ENCODE measurements at regions not wholly inside any gene's neighbourhood (a gene's known extent, or its start where the extent isn't known, plus 50 kb on each side); places are given as distances from the start of the nearest gene placed in this dataset.

- no peak for DNase-seq (ENCODE audit: low read depth)
Observed at GRCh38 chr17:72208832-72209231, 88.0 kb downstream of the SOX9 start.

DNA sequence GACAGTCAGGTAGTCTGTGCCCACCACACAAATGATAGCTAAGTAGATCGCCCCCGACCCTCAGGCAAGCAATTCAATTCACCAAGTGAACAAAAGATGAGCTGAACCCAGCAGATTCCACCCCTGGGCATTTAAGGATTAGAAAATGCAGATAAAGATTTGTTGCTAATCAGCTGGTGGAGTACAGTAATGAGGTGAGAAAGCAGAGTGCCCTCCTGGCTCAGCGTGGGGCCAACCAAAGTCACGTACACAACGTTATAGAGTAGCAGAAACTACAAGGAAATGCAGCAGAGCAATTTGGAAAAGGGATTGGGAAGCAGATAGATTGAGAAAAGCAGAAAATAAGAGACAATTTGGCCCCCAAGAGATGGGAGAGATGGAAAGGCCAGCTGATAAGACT lies 91.2 kb downstream of the SOX9 start:
- DNase-seq (ENCODE audit: low read depth) = no peak

DNA sequence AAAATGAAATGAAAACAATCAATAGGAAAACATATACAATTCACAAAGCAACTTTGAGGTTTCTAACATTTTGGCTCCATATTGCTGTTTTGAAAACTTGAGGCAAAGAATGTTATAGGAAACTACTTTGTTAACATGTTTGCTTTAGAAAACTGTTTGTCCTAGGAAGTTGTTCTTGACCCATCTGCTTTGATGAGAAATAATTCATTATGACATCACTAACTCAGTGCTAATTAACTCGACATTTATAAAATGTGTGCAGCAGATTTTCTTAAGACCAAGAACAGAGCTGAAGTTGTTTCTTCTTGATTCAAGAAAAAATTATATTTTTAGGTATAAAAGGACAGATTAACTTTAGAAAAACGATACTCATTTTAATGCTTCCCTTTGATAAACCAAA lies 94.7 kb downstream of the SOX9 start:
- DNase-seq (ENCODE audit: low read depth) = no peak

DNA sequence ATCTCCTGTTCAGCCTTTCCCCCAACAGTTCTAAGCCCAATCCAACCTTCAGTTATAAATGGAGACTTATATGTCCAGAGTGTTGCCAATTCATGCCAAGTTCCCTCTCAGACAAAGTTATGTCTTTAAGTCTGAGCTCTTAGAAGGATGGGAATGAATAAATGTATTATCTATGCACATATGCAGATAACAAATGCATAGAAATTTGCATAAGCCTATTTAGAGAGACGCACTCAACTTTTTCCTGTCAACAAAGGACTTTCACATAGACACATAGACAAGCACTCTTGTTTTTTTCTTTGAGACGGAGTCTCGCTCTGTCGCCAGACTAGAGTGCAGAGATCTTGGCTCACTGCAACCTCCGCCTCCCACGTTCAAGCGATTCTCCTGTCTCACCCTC lies 95.1 kb downstream of the SOX9 start:
- DNase-seq (ENCODE audit: low read depth) = no peak

DNA sequence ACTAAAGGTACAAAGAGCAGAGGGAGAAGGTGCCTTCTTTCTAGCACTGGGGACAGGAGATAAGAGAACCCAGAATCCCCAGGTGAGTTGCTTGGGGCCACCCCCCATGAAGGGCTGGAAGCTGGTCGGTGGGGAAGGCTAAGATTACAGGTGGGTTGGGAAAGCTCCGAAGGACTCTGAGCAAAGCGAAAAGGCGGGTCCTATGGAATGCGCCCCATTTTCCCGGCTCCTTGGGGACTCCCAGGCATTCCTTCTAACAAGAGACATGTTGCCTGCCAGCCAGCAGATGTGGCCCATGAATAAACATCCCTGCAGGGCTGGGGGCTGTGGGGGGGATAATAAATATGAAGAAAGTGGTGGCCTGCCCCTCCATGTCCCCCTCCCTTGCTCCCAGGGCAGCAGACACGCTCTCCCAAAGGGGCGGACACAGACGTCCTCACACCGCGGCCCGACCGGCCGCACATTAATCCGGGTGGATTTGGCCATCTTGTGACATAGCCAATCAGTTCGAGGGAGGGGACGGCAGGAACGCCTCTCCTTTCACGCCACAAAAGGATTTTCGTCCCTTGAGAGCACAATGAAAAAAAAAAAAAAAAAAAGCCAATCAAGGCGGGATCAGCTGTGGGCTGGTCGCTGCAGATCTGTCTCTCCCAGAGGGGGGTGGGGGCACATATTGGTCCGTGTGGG lies 98.5 kb downstream of the SOX9 start:
- no peak for DNase-seq (ENCODE audit: low read depth)

GRCh38 chr17:72219824-72220493 lies 99.1 kb downstream of the SOX9 start:
- DNase-seq (ENCODE audit: low read depth) = no peak

- peak; percentile 90 for DNase-seq (ENCODE audit: low read depth)
Observed at GRCh38 chr17:72222661-72223380, 102.0 kb downstream of the SOX9 start.

GRCh38 chr17:72223866-72224291 lies 103.1 kb downstream of the SOX9 start:
- DNase-seq (ENCODE audit: low read depth) = peak; percentile 83

DNA sequence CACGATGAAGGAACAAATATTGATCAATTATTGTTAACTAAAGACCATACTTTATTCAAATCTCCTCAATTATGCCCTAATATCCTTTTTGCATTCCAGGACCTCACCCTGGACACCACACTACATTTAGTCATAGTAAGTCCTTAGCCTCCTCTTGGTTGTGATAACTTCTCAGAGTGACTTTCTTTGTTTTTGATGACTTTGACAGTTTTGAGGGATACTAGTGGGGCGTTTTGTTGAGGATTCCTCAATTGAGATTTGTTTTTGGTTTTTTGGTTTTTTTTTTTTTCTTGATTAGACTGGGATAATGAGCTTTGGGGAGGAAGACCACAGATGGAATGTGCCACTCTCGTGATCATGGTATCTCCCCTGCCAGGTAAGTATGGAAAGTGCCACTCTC lies 105.5 kb downstream of the SOX9 start:
- no peak for DNase-seq (ENCODE audit: low read depth)

- no peak for DNase-seq (ENCODE audit: low read depth)
Observed at GRCh38 chr17:72233986-72234385, 113.2 kb downstream of the SOX9 start.

DNA sequence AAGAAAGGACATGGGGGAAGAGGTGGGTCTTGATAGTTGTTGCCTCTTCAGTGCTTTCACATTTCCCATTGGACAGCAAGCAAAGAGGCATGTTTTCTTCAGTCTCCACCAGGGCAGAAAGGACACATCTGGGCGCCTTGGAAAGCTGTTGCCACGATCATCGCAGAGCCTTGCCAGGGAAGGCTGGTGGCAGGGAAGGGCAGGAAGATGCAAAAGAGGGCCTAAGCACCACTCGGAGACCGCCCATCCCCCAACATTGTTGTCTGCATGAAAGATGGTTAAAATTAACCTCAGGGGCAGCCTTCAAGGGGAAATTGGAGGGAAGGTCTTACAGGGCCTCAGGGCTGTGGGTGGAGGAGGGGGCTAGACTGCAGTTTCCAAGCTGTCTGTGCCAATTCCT lies 114.2 kb downstream of the SOX9 start:
- DNase-seq (ENCODE audit: low read depth) = no peak

DNA sequence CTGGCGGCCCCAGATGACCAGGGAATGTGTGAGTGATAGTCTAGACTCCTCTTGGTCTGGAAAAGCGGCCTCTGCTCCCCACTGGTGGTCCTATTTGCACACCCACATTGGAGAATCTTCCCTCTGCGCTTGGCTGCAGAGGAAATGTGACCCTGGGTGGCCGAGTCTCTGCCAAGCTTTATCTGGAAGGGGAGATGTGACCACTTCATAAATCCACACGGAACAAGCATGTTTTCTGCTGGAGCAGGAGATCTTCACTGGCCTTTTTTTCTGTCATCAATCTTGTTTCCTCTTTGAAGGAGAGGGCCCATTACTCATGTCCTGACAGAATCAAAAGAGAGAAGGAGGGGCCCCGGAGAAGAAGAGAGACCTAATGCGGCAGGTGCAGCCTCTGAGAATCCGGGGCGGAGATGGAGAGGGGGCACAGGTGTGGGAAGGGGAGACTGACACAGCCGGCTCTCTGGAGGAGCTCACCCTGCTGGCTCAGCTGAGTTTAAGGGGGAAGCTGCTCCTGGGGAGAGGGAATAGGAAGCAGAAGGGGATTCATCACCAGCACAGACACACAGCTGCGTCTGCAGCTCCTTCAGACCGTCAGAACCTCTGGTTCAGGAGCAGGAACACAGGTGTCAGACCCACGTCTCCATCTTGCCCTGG lies 116.3 kb downstream of the SOX9 start:
- no peak for DNase-seq (ENCODE audit: low read depth)

GRCh38 chr17:72238157-72238673 lies 117.4 kb downstream of the SOX9 start:
- no peak for DNase-seq (ENCODE audit: low read depth)

GRCh38 chr17:72239548-72239947 lies 118.7 kb downstream of the SOX9 start:
- DNase-seq (ENCODE audit: low read depth) = no peak

DNA sequence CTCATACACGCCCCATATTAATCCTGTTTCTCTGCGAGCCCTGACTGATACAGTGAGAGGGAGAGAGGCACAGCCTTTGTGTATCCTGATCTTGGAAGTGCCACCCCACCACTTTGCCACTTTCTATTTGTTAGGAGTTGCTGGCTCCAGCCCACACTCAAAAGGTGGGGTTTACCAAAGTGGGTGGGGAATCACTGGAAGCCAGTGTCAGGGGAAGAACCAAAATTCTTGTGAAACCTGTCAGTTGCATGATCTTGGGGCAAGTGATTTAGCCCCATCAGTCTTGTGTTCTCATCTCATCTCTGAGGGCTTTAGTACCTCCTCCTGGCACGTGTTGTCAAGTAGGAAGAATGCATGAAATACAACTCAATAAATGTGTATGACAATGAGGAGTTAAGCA lies 119.5 kb downstream of the SOX9 start:
- DNase-seq (ENCODE audit: low read depth) = no peak

DNA sequence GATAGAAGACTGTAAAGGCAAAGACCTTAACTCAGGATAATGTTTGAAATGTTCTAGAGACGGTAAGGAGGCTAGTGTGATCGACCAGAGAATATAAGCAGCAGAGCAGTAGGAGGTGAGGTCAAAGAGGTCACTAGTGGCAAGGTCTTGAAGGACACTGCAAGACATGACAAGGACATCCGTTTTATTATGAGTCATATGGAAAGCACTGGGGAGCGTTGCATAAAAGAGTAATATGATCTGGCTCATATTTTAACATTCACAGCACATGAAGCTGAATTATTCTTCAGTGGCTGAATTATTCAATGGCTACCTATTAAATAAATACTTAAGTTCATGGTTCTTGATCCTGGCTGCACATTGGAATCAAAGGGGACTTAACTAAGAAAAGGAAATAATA lies 123.7 kb downstream of the SOX9 start:
- no peak for DNase-seq (ENCODE audit: low read depth)

DNA sequence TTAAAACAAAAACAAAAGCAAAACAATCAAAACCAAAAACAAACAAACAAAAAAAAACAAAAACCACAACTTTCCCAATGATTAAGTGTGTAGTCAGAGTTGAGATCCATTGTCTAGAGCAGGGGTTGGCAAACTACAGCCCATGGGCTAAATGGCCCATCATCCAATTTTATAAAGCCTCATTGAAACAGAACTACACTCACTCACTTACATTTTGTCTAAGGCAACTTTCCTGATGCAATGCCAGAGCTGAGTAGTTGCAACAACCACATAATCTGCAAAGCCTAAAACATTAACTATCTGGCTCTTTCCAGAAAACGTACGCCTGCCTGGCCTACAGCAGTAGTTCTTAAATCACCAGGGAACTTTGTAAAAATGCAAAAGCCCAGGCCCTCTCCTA lies 124.1 kb downstream of the SOX9 start:
- no peak for DNase-seq (ENCODE audit: low read depth)

- peak; percentile 86 for DNase-seq (ENCODE audit: low read depth)
Observed at GRCh38 chr17:72249441-72249840, 128.6 kb downstream of the SOX9 start.

- no peak for DNase-seq (ENCODE audit: low read depth)
Observed at GRCh38 chr17:72250206-72250605, 129.4 kb downstream of the SOX9 start.

DNA sequence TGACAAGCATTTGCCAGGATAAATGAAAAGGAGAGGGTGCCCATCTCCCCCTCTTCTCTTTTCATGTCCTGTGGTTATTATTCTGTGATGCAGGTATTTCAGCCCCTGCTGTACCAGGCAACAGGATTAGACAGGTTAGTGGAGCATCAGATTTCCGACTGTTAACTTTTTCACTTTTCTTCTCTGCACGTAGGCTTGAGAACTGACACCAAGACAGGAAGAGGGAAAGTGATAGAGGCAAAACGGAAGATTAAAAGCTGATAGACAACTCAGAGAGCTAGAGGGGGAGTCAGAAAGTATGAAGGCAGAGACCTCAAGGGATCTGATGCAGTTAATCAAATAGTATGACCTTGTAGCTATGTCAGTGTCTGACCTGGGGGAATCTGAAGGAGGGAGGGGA lies 132.8 kb downstream of the SOX9 start:
- no peak for DNase-seq (ENCODE audit: low read depth)

DNA sequence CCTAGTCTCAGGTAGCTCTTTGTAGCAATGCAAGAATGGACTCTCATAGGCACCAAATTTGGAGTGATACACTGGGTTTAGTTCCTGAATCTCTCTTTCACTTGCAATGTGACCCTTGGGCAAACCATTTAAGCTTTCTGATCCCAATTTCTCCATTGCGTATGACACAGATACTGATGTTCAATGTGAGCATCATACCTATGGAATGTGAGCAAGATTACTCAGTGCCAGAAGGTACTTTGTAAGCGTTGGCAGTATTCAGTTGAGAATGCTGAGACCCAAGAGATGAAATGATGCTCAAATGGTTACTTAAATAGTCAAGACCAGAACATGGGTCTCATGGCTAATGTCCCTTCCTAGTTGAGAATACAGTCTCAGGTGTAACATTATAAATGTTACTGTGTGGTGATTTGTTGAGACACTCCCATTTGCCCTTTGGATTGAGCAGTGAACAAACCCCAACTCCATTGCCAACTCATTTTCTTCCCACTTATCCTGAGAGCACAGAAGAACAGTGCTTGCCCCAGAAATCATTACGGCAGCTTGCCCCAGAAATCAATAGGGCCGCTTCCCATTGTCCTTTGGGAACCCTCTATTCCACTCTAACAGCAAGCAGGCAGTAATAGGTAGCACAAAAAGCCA lies 134.1 kb downstream of the SOX9 start:
- no peak for DNase-seq (ENCODE audit: low read depth)

- peak; percentile 61 for DNase-seq (ENCODE audit: low read depth)
Observed at GRCh38 chr17:72255481-72255880, 134.7 kb downstream of the SOX9 start.

Measured in renal cortical epithelial cell (primary cell).